Liver (tissue), 8 donors: ENCODE measurements at regions not wholly inside any gene's neighbourhood (a gene's known extent, or its start where the extent isn't known, plus 50 kb on each side); places are given as distances from the start of the nearest gene placed in this dataset.

Experiments
- DNase-seq: peaks from one replicate; pipeline ENCODE4 v3.0.0-alpha.2; 2017; ENCODE audit warnings: low spot score
- H3K27ac ChIP-seq, 2 donors: one replicate each; pipeline ENCODE4 v1.7.0; 2013; ENCODE audit warnings: inconsistent platforms in 2 of 2, low read length in 2 of 2, control low read depth in 1 of 2, low read depth in 1 of 2, mild to moderate bottlenecking in 1 of 2
- H3K27me3 ChIP-seq, 4 donors: one replicate each; pipeline versions ENCODE4 v1.6.1 to v1.7.0; 2013; ENCODE audit warnings: low read length in 3 of 4, inconsistent platforms in 1 of 4, mild to moderate bottlenecking in 1 of 4, moderate library complexity in 1 of 4; ENCODE audit not compliant: control insufficient read depth in 4 of 4, insufficient read depth in 4 of 4
- H3K36me3 ChIP-seq, 4 donors: one replicate each; pipeline versions ENCODE4 v1.6.1 to v1.7.0; 2013; ENCODE audit warnings: low read length in 3 of 4, mild to moderate bottlenecking in 3 of 4, low read depth in 1 of 4, moderate library complexity in 1 of 4; ENCODE audit not compliant: control insufficient read depth in 4 of 4, insufficient read depth in 3 of 4
- H3K4me1 ChIP-seq, 4 donors: one replicate each; pipeline versions ENCODE4 v1.6.1 to v1.7.0; 2013; ENCODE audit warnings: low read length in 3 of 4, mild to moderate bottlenecking in 3 of 4, moderate library complexity in 1 of 4; ENCODE audit not compliant: control insufficient read depth in 4 of 4, insufficient read depth in 4 of 4
- H3K4me3 ChIP-seq, 3 donors: one replicate each; pipeline versions ENCODE4 v1.6.1 to v1.7.0; 2013; ENCODE audit warnings: low read length in 3 of 3, control low read depth in 1 of 3, low read depth in 1 of 3, mild to moderate bottlenecking in 1 of 3
- H3K9ac ChIP-seq, 2 donors: one replicate each; pipeline ENCODE4 v1.7.0; 2013; ENCODE audit warnings: low read length in 2 of 2, mild to moderate bottlenecking in 2 of 2, moderate library complexity in 2 of 2, control low read depth in 1 of 2, low read depth in 1 of 2
- H3K9me3 ChIP-seq, 4 donors: one replicate each; pipeline versions ENCODE4 v1.6.1 to v1.7.0; 2013; ENCODE audit warnings: low read length in 3 of 4; ENCODE audit not compliant: control insufficient read depth in 4 of 4
- EGR1 ChIP-seq, 2 donors: IDR thresholded peaks; 2 replicates each; pipeline ENCODE4 v1.6.1; 2016 to 2018; ENCODE audit warnings: antibody characterized with exemption in 2 of 2, low read depth in 2 of 2
- FOXA1 ChIP-seq: IDR thresholded peaks from 2 replicates; pipeline ENCODE4 v1.6.1; 2016; ENCODE audit warnings: antibody characterized with exemption
- FOXA2 ChIP-seq: IDR thresholded peaks from 2 replicates; pipeline ENCODE4 v1.6.1; 2016; ENCODE audit warnings: antibody characterized with exemption
- GABPA ChIP-seq, 2 donors: IDR thresholded peaks in 1 of 2; conservative IDR thresholded peaks in 1 of 2; 2 replicates each; pipeline ENCODE4 v1.6.1; 2016; ENCODE audit warnings: antibody characterized with exemption in 2 of 2, mild to moderate bottlenecking in 1 of 2, moderate library complexity in 1 of 2
- JUND ChIP-seq, 2 donors: IDR thresholded peaks; 2 replicates each; pipeline ENCODE4 v1.6.1; 2016; ENCODE audit warnings: antibody characterized with exemption in 2 of 2
- NR2F2 ChIP-seq: IDR thresholded peaks from 2 replicates; pipeline ENCODE4 v1.6.1; 2016; ENCODE audit warnings: antibody characterized with exemption
- RAD21 ChIP-seq, 2 donors: IDR thresholded peaks; 2 replicates each; pipeline ENCODE4 v1.6.1; 2016; ENCODE audit warnings: antibody characterized with exemption in 2 of 2, mild to moderate bottlenecking in 2 of 2
- RXRA ChIP-seq, 2 donors: IDR thresholded peaks; 2 replicates each; pipeline ENCODE4 v1.6.1; 2017 to 2018; ENCODE audit warnings: antibody characterized with exemption in 2 of 2, mild to moderate bottlenecking in 1 of 2
- TAF1 ChIP-seq: conservative IDR thresholded peaks from 2 replicates; pipeline ENCODE4 v1.6.1; 2016; ENCODE audit warnings: antibody characterized with exemption, mild to moderate bottlenecking
- YY1 ChIP-seq: IDR thresholded peaks from 2 replicates; pipeline ENCODE4 v1.6.1; 2016; ENCODE audit warnings: antibody characterized with exemption, mild to moderate bottlenecking
- WGBS: extraction: QIAGEN DNeasy Blood & Tissue Kit; methylation state at CpG from one replicate; pipeline ENCODE4 v1.1.7; 2013; 5-methylcytosine and 5-hydroxymethylcytosine counted together
- TF ChIP-seq, protein P1 (sequence below): IDR thresholded peaks from 2 replicates; pipeline ENCODE4 v1.6.1; 2016; ENCODE audit warnings: antibody characterized with exemption
- TF ChIP-seq, protein P2 (sequence below): IDR thresholded peaks from 2 replicates; pipeline ENCODE4 v1.6.1; 2016; ENCODE audit warnings: antibody characterized with exemption
- TF ChIP-seq, protein P3 (sequence below): IDR thresholded peaks from 2 replicates; pipeline ENCODE4 v1.6.1; 2016; ENCODE audit warnings: antibody characterized with exemption, mild to moderate bottlenecking
- TF ChIP-seq, protein P4 (sequence below): fragments of 150-350 bp; IDR thresholded peaks from 2 replicates; pipeline ENCODE4 v1.5.1; 2017; ENCODE audit warnings: improper control_type of control experiment, low read depth, low read length; ENCODE audit not compliant: missing input control
- TF ChIP-seq, protein P5 (sequence below): IDR thresholded peaks from 2 replicates; pipeline ENCODE4 v1.6.1; 2016; ENCODE audit warnings: antibody characterized with exemption
- donor health status: healthy.
- donor health status: healthy.
- donor health status: healthy.
- donor health status: healthy.
- donor health status: healthy.

DNA sequence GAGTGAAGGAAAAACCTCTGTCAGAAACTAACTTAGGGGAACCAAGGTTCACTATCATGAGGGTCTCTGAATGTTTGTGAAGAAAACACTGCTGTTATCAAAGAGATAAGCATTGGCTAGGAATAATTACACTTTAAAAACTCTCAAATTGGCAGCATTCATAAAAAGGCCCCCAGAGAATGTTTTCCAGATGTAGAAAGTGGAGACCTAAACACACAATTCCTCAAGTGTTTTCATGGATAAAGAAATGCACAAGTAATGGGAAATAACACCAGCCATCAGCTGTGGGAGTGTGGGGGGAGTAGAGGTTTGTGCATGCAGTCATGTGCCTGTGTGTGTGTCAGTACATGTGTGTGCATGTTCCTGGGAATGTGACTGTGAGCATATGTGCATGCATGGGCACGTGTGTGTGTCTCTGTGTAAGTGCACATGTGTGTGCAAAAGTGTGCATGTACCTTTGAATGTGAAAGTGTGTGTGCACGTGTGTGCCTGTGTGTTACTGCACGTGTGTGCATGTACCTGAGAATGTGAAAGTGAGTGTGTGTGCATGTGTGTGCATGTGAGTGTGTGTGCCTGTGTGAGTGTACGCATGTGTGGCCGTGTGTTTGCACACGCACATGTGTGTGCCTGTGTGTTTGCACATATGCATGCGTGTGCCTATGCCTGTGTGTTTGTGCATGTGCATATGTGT, 854.3 kb upstream of the SALL3 start:
- no peaks in the 10 kb centered on the region for H3K36me3 ChIP-seq
- peaks cover 0 to 1% (median 0%) of the 10 kb centered on the region in 4 donors for H3K4me1 ChIP-seq
- H3K27ac ChIP-seq, result no peak overlapping the region
- DNase-seq, result no peak
- no peaks in the 10 kb centered on the region for H3K27me3 ChIP-seq
- TF ChIP-seq NR2F2, result no peak
- H3K9me3 ChIP-seq, result peaks cover 0 to 3% (median 0%) of the 10 kb centered on the region in 4 donors
- no peak overlapping the region for H3K4me3 ChIP-seq
- H3K9ac ChIP-seq, result no peak overlapping the region
- 94% methylated on average over 7 of the region's 7 CpGs for WGBS

DNA sequence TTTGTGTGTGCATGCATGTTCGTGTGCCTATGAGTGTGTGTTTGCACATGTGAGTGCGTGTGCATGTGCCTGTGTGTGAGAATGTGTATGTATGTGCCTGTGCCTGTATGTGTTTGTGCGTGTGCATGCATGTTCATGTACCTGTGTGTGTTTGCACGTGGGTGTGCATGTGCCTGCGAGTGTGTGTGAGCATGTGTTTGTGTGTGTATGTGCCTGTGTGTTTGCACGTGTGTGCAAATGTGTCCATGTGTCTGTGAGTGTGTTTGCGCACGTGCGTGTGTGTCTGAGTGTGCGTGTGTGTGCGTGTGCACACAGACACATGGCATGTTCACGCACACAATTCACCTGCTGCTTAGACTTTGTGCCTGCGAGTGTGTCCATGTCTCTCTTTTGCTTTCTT, 853.5 kb upstream of the SALL3 start:
- TF ChIP-seq, protein P1, sequence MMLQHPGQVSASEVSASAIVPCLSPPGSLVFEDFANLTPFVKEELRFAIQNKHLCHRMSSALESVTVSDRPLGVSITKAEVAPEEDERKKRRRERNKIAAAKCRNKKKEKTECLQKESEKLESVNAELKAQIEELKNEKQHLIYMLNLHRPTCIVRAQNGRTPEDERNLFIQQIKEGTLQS, result no peak
- Histone ChIP-seq H3K9me3 (peaks cover 0 to 3% (median 0%) of the 10 kb centered on the region in 4 donors), H3K9ac (no peak overlapping the region), H3K36me3 (no peaks in the 10 kb centered on the region), H3K27ac (no peak overlapping the region), H3K27me3 (no peaks in the 10 kb centered on the region), H3K4me1 (peaks cover 0 to 1% (median 0%) of the 10 kb centered on the region in 4 donors), H3K4me3 (no peak overlapping the region)
- no peak for DNase-seq
- 94% methylated on average over 13 of the region's 13 CpGs for WGBS

DNA sequence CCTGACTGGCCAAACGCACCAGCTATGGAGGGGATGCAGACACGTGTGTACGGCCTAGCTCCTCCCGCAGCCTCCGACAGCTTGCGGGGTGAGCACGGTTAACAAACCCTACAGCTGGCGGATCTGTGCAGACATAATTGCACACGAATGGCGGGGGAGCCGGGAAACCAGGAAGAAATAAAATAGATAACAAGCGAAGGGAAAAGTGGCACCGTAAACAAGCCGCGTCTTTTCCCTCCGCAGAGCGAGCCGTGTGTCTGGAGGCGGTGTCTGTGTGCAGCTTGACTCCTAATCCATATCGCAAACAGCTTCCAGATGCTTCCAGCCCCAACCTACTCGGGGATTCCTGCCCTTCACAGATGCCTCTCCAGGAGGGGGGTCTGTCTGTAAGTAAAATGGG, 853.1 kb upstream of the SALL3 start:
- no peak for DNase-seq

More for the DNA sequence above, 853.1 kb upstream of the SALL3 start:
- H3K9ac ChIP-seq, result no peak overlapping the region
- WGBS, result 84% methylated on average over 21 of the region's 21 CpGs
- H3K27me3 ChIP-seq, result no peaks in the 10 kb centered on the region
- H3K4me3 ChIP-seq, result no peak overlapping the region
- H3K4me1 ChIP-seq, result peaks cover 0 to 1% (median 0%) of the 10 kb centered on the region in 4 donors
- H3K36me3 ChIP-seq, result no peaks in the 10 kb centered on the region
- no peak overlapping the region for H3K27ac ChIP-seq
- H3K9me3 ChIP-seq, result no peaks in the 10 kb centered on the region
- TF ChIP-seq, protein P2, sequence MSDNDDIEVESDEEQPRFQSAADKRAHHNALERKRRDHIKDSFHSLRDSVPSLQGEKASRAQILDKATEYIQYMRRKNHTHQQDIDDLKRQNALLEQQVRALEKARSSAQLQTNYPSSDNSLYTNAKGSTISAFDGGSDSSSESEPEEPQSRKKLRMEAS, result no peak
- TF ChIP-seq JUND (IDR thresholded peaks at IDR 0.05) (no peak), FOXA2 (no peak), RXRA (IDR thresholded peaks at IDR 0.05) (no peak), RAD21 (IDR thresholded peaks at IDR 0.05) (no peak), FOXA1 (no peak), TAF1 (no peak), YY1 (no peak), EGR1 (IDR thresholded peaks at IDR 0.05; ENCODE audit: low read depth in 2 of 2) (no peak), GABPA (IDR thresholded peaks at IDR 0.05 in 1 of 2, conservative IDR thresholded peaks at IDR 0.05 in 1 of 2) (no peak)
- TF ChIP-seq, protein P3, sequence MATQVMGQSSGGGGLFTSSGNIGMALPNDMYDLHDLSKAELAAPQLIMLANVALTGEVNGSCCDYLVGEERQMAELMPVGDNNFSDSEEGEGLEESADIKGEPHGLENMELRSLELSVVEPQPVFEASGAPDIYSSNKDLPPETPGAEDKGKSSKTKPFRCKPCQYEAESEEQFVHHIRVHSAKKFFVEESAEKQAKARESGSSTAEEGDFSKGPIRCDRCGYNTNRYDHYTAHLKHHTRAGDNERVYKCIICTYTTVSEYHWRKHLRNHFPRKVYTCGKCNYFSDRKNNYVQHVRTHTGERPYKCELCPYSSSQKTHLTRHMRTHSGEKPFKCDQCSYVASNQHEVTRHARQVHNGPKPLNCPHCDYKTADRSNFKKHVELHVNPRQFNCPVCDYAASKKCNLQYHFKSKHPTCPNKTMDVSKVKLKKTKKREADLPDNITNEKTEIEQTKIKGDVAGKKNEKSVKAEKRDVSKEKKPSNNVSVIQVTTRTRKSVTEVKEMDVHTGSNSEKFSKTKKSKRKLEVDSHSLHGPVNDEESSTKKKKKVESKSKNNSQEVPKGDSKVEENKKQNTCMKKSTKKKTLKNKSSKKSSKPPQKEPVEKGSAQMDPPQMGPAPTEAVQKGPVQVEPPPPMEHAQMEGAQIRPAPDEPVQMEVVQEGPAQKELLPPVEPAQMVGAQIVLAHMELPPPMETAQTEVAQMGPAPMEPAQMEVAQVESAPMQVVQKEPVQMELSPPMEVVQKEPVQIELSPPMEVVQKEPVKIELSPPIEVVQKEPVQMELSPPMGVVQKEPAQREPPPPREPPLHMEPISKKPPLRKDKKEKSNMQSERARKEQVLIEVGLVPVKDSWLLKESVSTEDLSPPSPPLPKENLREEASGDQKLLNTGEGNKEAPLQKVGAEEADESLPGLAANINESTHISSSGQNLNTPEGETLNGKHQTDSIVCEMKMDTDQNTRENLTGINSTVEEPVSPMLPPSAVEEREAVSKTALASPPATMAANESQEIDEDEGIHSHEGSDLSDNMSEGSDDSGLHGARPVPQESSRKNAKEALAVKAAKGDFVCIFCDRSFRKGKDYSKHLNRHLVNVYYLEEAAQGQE, result no peak
- TF ChIP-seq, protein P4, sequence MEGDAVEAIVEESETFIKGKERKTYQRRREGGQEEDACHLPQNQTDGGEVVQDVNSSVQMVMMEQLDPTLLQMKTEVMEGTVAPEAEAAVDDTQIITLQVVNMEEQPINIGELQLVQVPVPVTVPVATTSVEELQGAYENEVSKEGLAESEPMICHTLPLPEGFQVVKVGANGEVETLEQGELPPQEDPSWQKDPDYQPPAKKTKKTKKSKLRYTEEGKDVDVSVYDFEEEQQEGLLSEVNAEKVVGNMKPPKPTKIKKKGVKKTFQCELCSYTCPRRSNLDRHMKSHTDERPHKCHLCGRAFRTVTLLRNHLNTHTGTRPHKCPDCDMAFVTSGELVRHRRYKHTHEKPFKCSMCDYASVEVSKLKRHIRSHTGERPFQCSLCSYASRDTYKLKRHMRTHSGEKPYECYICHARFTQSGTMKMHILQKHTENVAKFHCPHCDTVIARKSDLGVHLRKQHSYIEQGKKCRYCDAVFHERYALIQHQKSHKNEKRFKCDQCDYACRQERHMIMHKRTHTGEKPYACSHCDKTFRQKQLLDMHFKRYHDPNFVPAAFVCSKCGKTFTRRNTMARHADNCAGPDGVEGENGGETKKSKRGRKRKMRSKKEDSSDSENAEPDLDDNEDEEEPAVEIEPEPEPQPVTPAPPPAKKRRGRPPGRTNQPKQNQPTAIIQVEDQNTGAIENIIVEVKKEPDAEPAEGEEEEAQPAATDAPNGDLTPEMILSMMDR, result no peak
- TF ChIP-seq, protein P1, result no peak
- TF ChIP-seq, protein P5, sequence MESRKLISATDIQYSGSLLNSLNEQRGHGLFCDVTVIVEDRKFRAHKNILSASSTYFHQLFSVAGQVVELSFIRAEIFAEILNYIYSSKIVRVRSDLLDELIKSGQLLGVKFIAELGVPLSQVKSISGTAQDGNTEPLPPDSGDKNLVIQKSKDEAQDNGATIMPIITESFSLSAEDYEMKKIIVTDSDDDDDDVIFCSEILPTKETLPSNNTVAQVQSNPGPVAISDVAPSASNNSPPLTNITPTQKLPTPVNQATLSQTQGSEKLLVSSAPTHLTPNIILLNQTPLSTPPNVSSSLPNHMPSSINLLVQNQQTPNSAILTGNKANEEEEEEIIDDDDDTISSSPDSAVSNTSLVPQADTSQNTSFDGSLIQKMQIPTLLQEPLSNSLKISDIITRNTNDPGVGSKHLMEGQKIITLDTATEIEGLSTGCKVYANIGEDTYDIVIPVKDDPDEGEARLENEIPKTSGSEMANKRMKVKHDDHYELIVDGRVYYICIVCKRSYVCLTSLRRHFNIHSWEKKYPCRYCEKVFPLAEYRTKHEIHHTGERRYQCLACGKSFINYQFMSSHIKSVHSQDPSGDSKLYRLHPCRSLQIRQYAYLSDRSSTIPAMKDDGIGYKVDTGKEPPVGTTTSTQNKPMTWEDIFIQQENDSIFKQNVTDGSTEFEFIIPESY, result no peak
